Erythroblast (primary cell): ENCODE measurements at regions not wholly inside any gene's neighbourhood (a gene's known extent, or its start where the extent isn't known, plus 50 kb on each side); places are given as distances from the start of the nearest gene placed in this dataset.

Experiments
- DNase-seq, 2 experiments: peaks; one replicate each; lab custom pipeline; 2025; lab: John Stamatoyannopoulos, UW
- GATA1 ChIP-seq: IDR thresholded peaks from 2 replicates; pipeline ENCODE4 v1.6.1; 2011; ENCODE audit warnings: low read depth, mild to moderate bottlenecking, control low read depth, low read length, moderate library complexity
- POLR2A ChIP-seq: IDR thresholded peaks from 2 replicates; pipeline ENCODE4 v1.6.1; 2011; ENCODE audit warnings: mild to moderate bottlenecking, low read length

- TF ChIP-seq POLR2A (no peak), GATA1 (no peak)
- no peak for DNase-seq
Measured at GRCh38 chr7:51786284-51786683, 469.7 kb upstream of the COBL start.

- no peak for DNase-seq
- TF ChIP-seq GATA1 = no peak
Measured at GRCh38 chr7:51785876-51786275, 469.3 kb upstream of the COBL start.

- DNase-seq = no peak
Measured at GRCh38 chr7:51785171-51785570, 468.6 kb upstream of the COBL start.

GRCh38 chr7:51783241-51783640 is 466.6 kb upstream of the COBL start:
- no peak for TF ChIP-seq POLR2A
- no peak for TF ChIP-seq GATA1
- no peak for DNase-seq

More at GRCh38 chr7:51785171-51785570, 468.6 kb upstream of the COBL start:
- TF ChIP-seq GATA1 (no peak), POLR2A (no peak)

GRCh38 chr7:51778121-51778520 is 461.5 kb upstream of the COBL start:
- TF ChIP-seq GATA1 = no peak
- TF ChIP-seq POLR2A = no peak
- no peak for DNase-seq

- TF ChIP-seq GATA1 = no peak
- DNase-seq = no peak
Measured at GRCh38 chr7:51774178-51774577, 457.6 kb upstream of the COBL start.

GRCh38 chr7:51772190-51772589 is 455.6 kb upstream of the COBL start:
- DNase-seq = no peak
- TF ChIP-seq POLR2A (no peak), GATA1 (no peak)

- no peak for DNase-seq
- TF ChIP-seq POLR2A (no peak), GATA1 (no peak)
Measured at GRCh38 chr7:51764976-51765375, 448.4 kb upstream of the COBL start.

GRCh38 chr7:51759985-51760384 is 443.4 kb upstream of the COBL start:
- DNase-seq = no peak
- TF ChIP-seq POLR2A (no peak), GATA1 (no peak)

- no peak for DNase-seq
- no peak for TF ChIP-seq GATA1
Measured at GRCh38 chr7:51757960-51758359, 441.4 kb upstream of the COBL start.

- DNase-seq = no peak
- no peak for TF ChIP-seq POLR2A
- TF ChIP-seq GATA1 = no peak
Measured at GRCh38 chr7:51732951-51733350, 416.3 kb upstream of the COBL start.

- DNase-seq = no peak
- TF ChIP-seq GATA1 (no peak), POLR2A (no peak)
Measured at GRCh38 chr7:51732116-51732515, 415.5 kb upstream of the COBL start.

- no peak for DNase-seq
- no peak for TF ChIP-seq POLR2A
- TF ChIP-seq GATA1 = no peak
Measured at GRCh38 chr7:51731075-51731474, 414.5 kb upstream of the COBL start.

GRCh38 chr7:51727441-51727840 is 410.8 kb upstream of the COBL start:
- TF ChIP-seq POLR2A (no peak), GATA1 (no peak)
- DNase-seq = no peak

- TF ChIP-seq GATA1 (no peak), POLR2A (no peak)
- DNase-seq = no peak
Measured at GRCh38 chr7:51706851-51707250, 390.2 kb upstream of the COBL start.

GRCh38 chr7:51705701-51706100 is 389.1 kb upstream of the COBL start:
- TF ChIP-seq GATA1 = no peak
- no peak for TF ChIP-seq POLR2A
- DNase-seq = no peak

GRCh38 chr7:51702673-51703072 is 386.1 kb upstream of the COBL start:
- TF ChIP-seq POLR2A = no peak
- TF ChIP-seq GATA1 = no peak
- no peak for DNase-seq

- TF ChIP-seq POLR2A (no peak), GATA1 (no peak)
- DNase-seq = no peak
Measured at GRCh38 chr7:51701935-51702334, 385.3 kb upstream of the COBL start.
